ENCODE measurements at regions not wholly inside any gene's neighbourhood (a gene's known extent, or its start where the extent isn't known, plus 50 kb on each side); places are given as distances from the start of the nearest gene placed in this dataset.
"Not testable (repeated sequence)": the region's sequence is repeated elsewhere in the genome, so short reads cannot be mapped to it uniquely, and the experiment has no call there.

DNA sequence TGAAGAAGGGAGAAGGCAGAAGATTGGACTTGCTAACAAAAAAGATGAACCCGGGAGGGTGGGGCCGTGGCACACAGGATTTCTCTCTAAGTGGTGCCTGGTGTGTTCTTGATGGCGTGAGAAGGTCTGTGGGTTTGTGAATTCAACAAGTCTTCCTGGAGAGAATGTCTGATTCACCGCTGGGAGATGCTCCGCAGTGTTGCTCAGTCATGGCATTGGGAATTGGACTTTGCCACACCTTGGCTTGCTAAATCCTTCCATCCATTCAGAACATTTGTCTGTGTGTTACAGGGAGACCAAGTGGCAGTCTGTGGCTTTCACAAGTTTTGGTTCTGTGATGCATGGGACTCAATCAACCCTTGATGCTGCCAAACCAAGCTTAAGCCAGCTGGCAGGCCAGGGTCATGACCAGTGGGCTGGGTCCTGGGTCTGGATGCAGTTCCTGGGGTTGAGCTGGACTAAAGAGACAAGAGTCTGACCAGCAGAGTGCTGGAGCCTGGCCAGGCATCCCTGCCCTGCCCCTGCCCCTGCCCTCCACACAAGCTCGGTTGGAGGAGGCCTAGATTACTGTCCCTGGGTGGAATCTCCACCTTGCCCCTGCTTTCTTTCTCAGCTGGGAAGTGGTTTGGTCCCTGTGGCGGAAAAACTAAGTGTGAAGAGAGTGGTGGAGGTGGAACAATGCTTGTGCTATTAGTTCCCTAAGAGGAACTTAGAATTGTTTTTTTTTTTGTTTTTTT lies 3073.7 kb downstream of the RPIA start:
- TF ChIP-seq, protein P1, sequence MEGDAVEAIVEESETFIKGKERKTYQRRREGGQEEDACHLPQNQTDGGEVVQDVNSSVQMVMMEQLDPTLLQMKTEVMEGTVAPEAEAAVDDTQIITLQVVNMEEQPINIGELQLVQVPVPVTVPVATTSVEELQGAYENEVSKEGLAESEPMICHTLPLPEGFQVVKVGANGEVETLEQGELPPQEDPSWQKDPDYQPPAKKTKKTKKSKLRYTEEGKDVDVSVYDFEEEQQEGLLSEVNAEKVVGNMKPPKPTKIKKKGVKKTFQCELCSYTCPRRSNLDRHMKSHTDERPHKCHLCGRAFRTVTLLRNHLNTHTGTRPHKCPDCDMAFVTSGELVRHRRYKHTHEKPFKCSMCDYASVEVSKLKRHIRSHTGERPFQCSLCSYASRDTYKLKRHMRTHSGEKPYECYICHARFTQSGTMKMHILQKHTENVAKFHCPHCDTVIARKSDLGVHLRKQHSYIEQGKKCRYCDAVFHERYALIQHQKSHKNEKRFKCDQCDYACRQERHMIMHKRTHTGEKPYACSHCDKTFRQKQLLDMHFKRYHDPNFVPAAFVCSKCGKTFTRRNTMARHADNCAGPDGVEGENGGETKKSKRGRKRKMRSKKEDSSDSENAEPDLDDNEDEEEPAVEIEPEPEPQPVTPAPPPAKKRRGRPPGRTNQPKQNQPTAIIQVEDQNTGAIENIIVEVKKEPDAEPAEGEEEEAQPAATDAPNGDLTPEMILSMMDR (IDR thresholded peaks at IDR 0.05; ENCODE audit: low read depth, low read length, poor library complexity, severe bottlenecking) = not testable (repeated sequence)
- not testable (repeated sequence) for TF ChIP-seq EZH2phosphoT487 (IDR thresholded peaks at IDR 0.05; ENCODE audit: borderline replicate concordance, low read length)

All from DOHH2 (cell line).